Loucy (cell line): ENCODE measurements at regions not wholly inside any gene's neighbourhood (a gene's known extent, or its start where the extent isn't known, plus 50 kb on each side); places are given as distances from the start of the nearest gene placed in this dataset.

Experiments used
- CTCF ChIP-seq: fragments of 200-600 bp; sonication (generic); conservative IDR thresholded peaks from 2 replicates; pipeline ENCODE4 v1.5.1; 2014; ENCODE audit warnings: mild to moderate bottlenecking, antibody characterized with exemption, low read length
- EZH2phosphoT487 ChIP-seq: fragments of 200-600 bp; IDR thresholded peaks from 2 replicates; pipeline ENCODE4 v1.6.1; 2018; ENCODE audit warnings: antibody characterized with exemption, mild to moderate bottlenecking, moderate library complexity, borderline replicate concordance

GRCh38 chr6:113353392-113353791 lies 503.8 kb upstream of the MARCKS start:
- TF ChIP-seq CTCF (no peak), EZH2phosphoT487 (no peak)
